GM23338 (cell line): ENCODE measurements at regions not wholly inside any gene's neighbourhood (a gene's known extent, or its start where the extent isn't known, plus 50 kb on each side); places are given as distances from the start of the nearest gene placed in this dataset.

Source experiments
- ATAC-seq: fragments of 200-7000 bp; cut with Tn5 transposase; 3 replicates; pipeline ENCODE4 v1.9.1; 2020
- DNase-seq: peaks from one replicate; pipeline ENCODE4 v3.0.0-alpha.2; 2015; ENCODE audit warnings: low spot score
- H2AFZ ChIP-seq: fragments of 200-600 bp; sonication (generic); 2 replicates; pipeline ENCODE4 v1.8.0; 2016; ENCODE audit warnings: antibody characterized with exemption, mild to moderate bottlenecking, moderate library complexity
- H3F3A ChIP-seq: fragments of 200-600 bp; sonication (generic); replicated peaks from 2 replicates; pipeline ENCODE4 v1.8.0; 2017; ENCODE audit warnings: antibody characterized with exemption, mixed run types, low read depth
- H3K27ac ChIP-seq: fragments of 200-600 bp; sonication (generic); 2 replicates; pipeline ENCODE4 v1.6.1; 2016; ENCODE audit warnings: low read depth
- H3K27me3 ChIP-seq: fragments of 200-600 bp; sonication (generic); 2 replicates; pipeline ENCODE4 v1.8.0; 2016; ENCODE audit warnings: mild to moderate bottlenecking, mixed run types, moderate library complexity; ENCODE audit not compliant: insufficient read depth
- H3K36me3 ChIP-seq: fragments of 200-600 bp; sonication (generic); 2 replicates; pipeline ENCODE4 v1.8.0; 2016; ENCODE audit warnings: mild to moderate bottlenecking; ENCODE audit not compliant: insufficient read depth
- H3K4me1 ChIP-seq: fragments of 200-600 bp; sonication (generic); 2 replicates; pipeline ENCODE4 v1.8.0; 2016; ENCODE audit warnings: mild to moderate bottlenecking, moderate library complexity; ENCODE audit not compliant: insufficient read depth
- H3K4me2 ChIP-seq: fragments of 200-600 bp; sonication (generic); 2 replicates; pipeline ENCODE4 v1.7.1; 2017; ENCODE audit warnings: mixed run types
- H3K4me3 ChIP-seq: fragments of 200-600 bp; sonication (generic); 2 replicates; pipeline ENCODE4 v1.6.1; 2016; ENCODE audit warnings: mixed run types
- H3K79me2 ChIP-seq: fragments of 200-600 bp; sonication (generic); replicated peaks from 2 replicates; pipeline ENCODE4 v1.8.0; 2017; ENCODE audit warnings: mild to moderate bottlenecking; ENCODE audit not compliant: insufficient read depth
- H3K9me2 ChIP-seq: fragments of 200-600 bp; sonication (generic); 2 replicates; pipeline ENCODE4 v1.8.0; 2017; ENCODE audit not compliant: insufficient read depth
- H4K20me1 ChIP-seq: fragments of 200-600 bp; sonication (generic); replicated peaks from 2 replicates; pipeline ENCODE4 v1.8.0; 2017; ENCODE audit warnings: mild to moderate bottlenecking; ENCODE audit not compliant: insufficient read depth
- H3K27ac Mint-ChIP-seq: 2 replicates; pipeline ENCODE4 v1.8.0; 2020; ENCODE audit warnings: inconsistent platforms, mild to moderate bottlenecking, moderate library complexity, mixed read lengths
- H3K27me3 Mint-ChIP-seq: 3 replicates; pipeline ENCODE4 v1.8.0; 2022; ENCODE audit warnings: low read depth, mild to moderate bottlenecking, moderate library complexity, mixed read lengths, inconsistent platforms; ENCODE audit not compliant: insufficient read depth, poor library complexity
- H3K36me3 Mint-ChIP-seq: 3 replicates; pipeline ENCODE4 v1.8.0; 2021; ENCODE audit warnings: low read depth, mild to moderate bottlenecking, inconsistent platforms, moderate library complexity, mixed read lengths
- H3K4me1 Mint-ChIP-seq: 3 replicates; pipeline ENCODE4 v1.8.0; 2020; ENCODE audit warnings: mild to moderate bottlenecking, inconsistent platforms, mixed read lengths
- H3K4me3 Mint-ChIP-seq: 3 replicates; pipeline ENCODE4 v1.8.0; 2021; ENCODE audit warnings: moderate library complexity, mild to moderate bottlenecking, inconsistent platforms, mixed read lengths
- H3K9me3 Mint-ChIP-seq: 3 replicates; pipeline ENCODE4 v1.8.0; 2020; ENCODE audit warnings: moderate library complexity, mild to moderate bottlenecking, inconsistent platforms, mixed read lengths
- CREB1 ChIP-seq: fragments of 250-450 bp; sonication (Bioruptor Pico); IDR thresholded peaks from 2 replicates; pipeline ENCODE4 v1.5.0; 2020; ENCODE audit warnings: low read depth, mild to moderate bottlenecking, moderate library complexity
- CTCF ChIP-seq, 2 experiments: fragments of 200-600 bp in 1 of 2; sonication (generic) in 1 of 2; conservative IDR thresholded peaks; 2 replicates each; pipeline versions ENCODE4 v1.5.1 to v1.6.1; 2016 to 2017; ENCODE audit warnings: antibody characterized with exemption in 2 of 2, low read depth in 2 of 2, mild to moderate bottlenecking in 2 of 2, moderate library complexity in 1 of 2
- EZH2phosphoT487 ChIP-seq: fragments of 200-600 bp; sonication (generic); IDR thresholded peaks from one replicate; pipeline ENCODE4 v1.8.1; 2018; ENCODE audit warnings: antibody characterized with exemption; ENCODE audit not compliant: unreplicated experiment
- JUNB ChIP-seq: IDR thresholded peaks from one replicate; pipeline ENCODE4 v1.6.1; 2016; ENCODE audit warnings: antibody characterized with exemption; ENCODE audit not compliant: unreplicated experiment
- NANOG ChIP-seq: IDR thresholded peaks from 2 replicates; pipeline ENCODE4 v1.6.1; 2016; ENCODE audit warnings: antibody characterized with exemption, borderline replicate concordance
- STAT1 ChIP-seq: IDR thresholded peaks from one replicate; pipeline ENCODE4 v1.6.1; 2016; ENCODE audit warnings: antibody characterized with exemption; ENCODE audit not compliant: unreplicated experiment
- ZNF114 ChIP-seq: fragments of 250-450 bp; sonication (Bioruptor Pico); IDR thresholded peaks from 2 replicates; pipeline ENCODE4 v1.5.0; 2020; ENCODE audit warnings: mild to moderate bottlenecking, moderate library complexity
- ZNF331 ChIP-seq: fragments of 250-450 bp; sonication (Bioruptor Pico); IDR thresholded peaks from 2 replicates; pipeline ENCODE4 v1.5.0; 2020; ENCODE audit warnings: low read depth, mild to moderate bottlenecking, moderate library complexity
- ZNF462 ChIP-seq: fragments of 250-450 bp; sonication (Bioruptor Pico); IDR thresholded peaks from 2 replicates; pipeline ENCODE4 v1.5.0; 2020; ENCODE audit warnings: mild to moderate bottlenecking, moderate library complexity

GRCh38 chr13:107821492-107821891, 393.8 kb downstream of the LIG4 start:
- H3K4me1 Mint-ChIP-seq: peaks cover 61% of the 10 kb centered on the region

More at GRCh38 chr13:107821492-107821891, 393.8 kb downstream of the LIG4 start:
- Histone ChIP-seq H4K20me1 (no peaks in the 10 kb centered on the region), H3K36me3 (no peaks in the 10 kb centered on the region), H3F3A (no peaks in the 10 kb centered on the region), H3K27me3 (no peaks in the 10 kb centered on the region), H3K4me3 (no peak overlapping the region), H2AFZ (no peak overlapping the region), H3K79me2 (peaks cover 9% of the 10 kb centered on the region; the same call in 1 of the 2 replicates), H3K4me2 (no peak overlapping the region), H3K9me2 (no peaks in the 10 kb centered on the region), H3K4me1 (peaks cover 40% of the 10 kb centered on the region), H3K27ac (no peak overlapping the region)
- H3K36me3 Mint-ChIP-seq: no peaks in the 10 kb centered on the region
- DNase-seq (no peak), ATAC-seq (no peak)
- no peak overlapping the region for H3K4me3 Mint-ChIP-seq
- H3K9me3 Mint-ChIP-seq: no peaks in the 10 kb centered on the region; the same call in 2 of the 3 replicates
- H3K27me3 Mint-ChIP-seq: no peaks in the 10 kb centered on the region
- H3K27ac Mint-ChIP-seq: no peak overlapping the region
- TF ChIP-seq ZNF114 (CRISPR knock-in tag): no peak
- TF ChIP-seq ZNF462 (CRISPR knock-in tag): no peak
- no peak for TF ChIP-seq EZH2phosphoT487
- TF ChIP-seq STAT1: no peak
- no peak for TF ChIP-seq CTCF (conservative IDR thresholded peaks at IDR 0.05; ENCODE audit: low read depth in 2 of 2)
- no peak for TF ChIP-seq NANOG
- no peak for TF ChIP-seq ZNF331 (CRISPR knock-in tag)
- no peak for TF ChIP-seq CREB1 (CRISPR knock-in tag)
- TF ChIP-seq JUNB: no peak
